Panc1 (cell line): ENCODE measurements at regions not wholly inside any gene's neighbourhood (a gene's known extent, or its start where the extent isn't known, plus 50 kb on each side); places are given as distances from the start of the nearest gene placed in this dataset.

Experiments used
- POLR2AphosphoS5 ChIP-seq: IDR thresholded peaks from 2 replicates; pipeline ENCODE4 v1.6.1; 2012; ENCODE audit warnings: mild to moderate bottlenecking, low read depth, low read length, moderate library complexity
- TF ChIP-seq, protein P1 (sequence below): fragments of 450-650 bp; IDR thresholded peaks from 2 replicates; pipeline ENCODE4 v1.5.1; 2017; ENCODE audit warnings: mild to moderate bottlenecking

DNA sequence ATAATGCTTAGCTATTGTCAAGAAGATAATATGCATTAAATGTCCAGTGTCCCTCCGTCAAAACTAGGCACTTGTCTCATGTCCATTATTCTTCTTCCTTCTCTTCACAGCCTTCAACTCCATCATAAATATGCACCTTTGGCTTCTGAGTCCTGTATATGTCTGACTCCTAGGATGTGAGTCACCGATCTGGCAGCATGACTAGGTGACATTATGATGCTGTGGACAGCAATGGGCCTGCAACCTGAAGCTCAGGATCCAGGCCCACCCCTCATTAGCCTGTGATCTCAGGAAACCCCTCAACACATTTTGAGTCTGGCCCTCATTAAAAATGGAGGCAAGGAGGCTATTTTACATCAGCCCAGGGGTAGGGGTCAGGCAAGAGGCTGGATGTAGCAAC is 362.5 kb upstream of the ZMIZ1 start:
- TF ChIP-seq, protein P1, sequence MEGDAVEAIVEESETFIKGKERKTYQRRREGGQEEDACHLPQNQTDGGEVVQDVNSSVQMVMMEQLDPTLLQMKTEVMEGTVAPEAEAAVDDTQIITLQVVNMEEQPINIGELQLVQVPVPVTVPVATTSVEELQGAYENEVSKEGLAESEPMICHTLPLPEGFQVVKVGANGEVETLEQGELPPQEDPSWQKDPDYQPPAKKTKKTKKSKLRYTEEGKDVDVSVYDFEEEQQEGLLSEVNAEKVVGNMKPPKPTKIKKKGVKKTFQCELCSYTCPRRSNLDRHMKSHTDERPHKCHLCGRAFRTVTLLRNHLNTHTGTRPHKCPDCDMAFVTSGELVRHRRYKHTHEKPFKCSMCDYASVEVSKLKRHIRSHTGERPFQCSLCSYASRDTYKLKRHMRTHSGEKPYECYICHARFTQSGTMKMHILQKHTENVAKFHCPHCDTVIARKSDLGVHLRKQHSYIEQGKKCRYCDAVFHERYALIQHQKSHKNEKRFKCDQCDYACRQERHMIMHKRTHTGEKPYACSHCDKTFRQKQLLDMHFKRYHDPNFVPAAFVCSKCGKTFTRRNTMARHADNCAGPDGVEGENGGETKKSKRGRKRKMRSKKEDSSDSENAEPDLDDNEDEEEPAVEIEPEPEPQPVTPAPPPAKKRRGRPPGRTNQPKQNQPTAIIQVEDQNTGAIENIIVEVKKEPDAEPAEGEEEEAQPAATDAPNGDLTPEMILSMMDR: no peak
- no peak for TF ChIP-seq POLR2AphosphoS5
